Activated naive CD4-positive, alpha-beta T cell treated with anti-CD3 and anti-CD28 coated beads for 36 hours (primary cell): ENCODE measurements at regions not wholly inside any gene's neighbourhood (a gene's known extent, or its start where the extent isn't known, plus 50 kb on each side); places are given as distances from the start of the nearest gene placed in this dataset.

Source experiments
- CTCF ChIA-PET: fragments of 350-600 bp; sonication (Branson Sonifier 250); formaldehyde crosslinking; loops from one replicate; lab custom pipeline; 2021; ENCODE audit warnings: antibody characterized with exemption; lab: Charles Lee
- DNase-seq: peaks from one replicate; pipeline ENCODE4 v3.0.0-alpha.2; 2020
- H3K27ac Mint-ChIP-seq: one replicate; pipeline ENCODE4 v1.8.0; 2021; ENCODE audit warnings: mild to moderate bottlenecking, mixed read lengths
- H3K27me3 Mint-ChIP-seq: one replicate; pipeline ENCODE4 v1.8.0; 2021; ENCODE audit warnings: low read depth, mixed read lengths
- H3K36me3 Mint-ChIP-seq: one replicate; pipeline ENCODE4 v1.8.0; 2021; ENCODE audit warnings: low read depth, mixed read lengths
- H3K4me1 Mint-ChIP-seq: one replicate; pipeline ENCODE4 v1.8.0; 2021; ENCODE audit warnings: low read depth, mixed read lengths
- H3K4me3 Mint-ChIP-seq: one replicate; pipeline ENCODE4 v1.8.0; 2021; ENCODE audit warnings: mild to moderate bottlenecking, moderate library complexity, mixed read lengths
- H3K9me3 Mint-ChIP-seq: one replicate; pipeline ENCODE4 v1.8.0; 2021; ENCODE audit warnings: mixed read lengths
- intact Hi-C: fragments of 100-400 bp; cut with micrococcal nuclease; formaldehyde crosslinking; loops from one replicate; pipeline ENCODE4 v1.15.1; 2023

DNA sequence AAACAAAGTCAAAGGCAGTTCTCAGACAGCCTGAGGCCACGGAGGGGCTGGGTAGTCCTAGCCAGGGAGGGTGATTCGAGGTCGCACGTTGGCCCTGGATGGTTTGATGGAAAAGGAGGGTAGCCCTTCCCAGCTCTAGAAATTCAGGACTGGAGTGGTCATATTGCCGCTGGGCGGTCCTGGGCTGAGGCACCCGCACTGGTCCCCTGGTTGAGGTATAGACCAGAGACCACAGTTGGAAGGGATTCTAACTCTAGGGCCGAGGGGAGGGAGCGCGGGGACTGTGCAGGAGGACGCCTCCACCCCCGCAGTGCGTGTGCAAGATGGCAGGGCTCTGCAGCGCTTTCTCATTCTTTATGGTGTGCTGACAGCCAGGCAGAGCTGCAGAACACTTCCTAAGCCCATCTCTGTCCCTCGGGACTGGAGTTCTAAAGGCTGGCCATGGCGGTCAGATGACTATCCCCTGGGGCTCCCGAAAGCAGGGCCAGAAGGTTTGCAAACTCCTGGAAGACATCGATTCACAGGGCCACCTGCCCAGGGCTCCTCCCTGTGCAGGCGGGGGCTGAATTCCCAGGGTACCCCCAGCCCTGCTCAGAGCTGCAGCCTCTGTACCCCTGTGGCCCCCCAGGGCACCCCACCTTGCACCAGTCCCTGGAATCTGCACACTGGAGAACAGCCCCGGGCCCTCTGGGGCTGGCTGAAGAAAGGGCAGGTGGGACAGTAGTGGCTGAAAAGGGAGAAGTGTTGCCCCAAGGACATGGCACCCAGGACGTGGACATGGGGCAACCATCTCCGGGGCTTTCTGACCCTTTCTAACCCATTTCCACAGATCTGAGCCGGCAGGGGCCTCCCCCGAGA, 51.0 kb upstream of the ELN start:
- Mint-ChIP-seq H3K4me3 (no peak overlapping the region), H3K27ac (no peak overlapping the region)
- CTCF ChIA-PET, result no interaction called here

DNA sequence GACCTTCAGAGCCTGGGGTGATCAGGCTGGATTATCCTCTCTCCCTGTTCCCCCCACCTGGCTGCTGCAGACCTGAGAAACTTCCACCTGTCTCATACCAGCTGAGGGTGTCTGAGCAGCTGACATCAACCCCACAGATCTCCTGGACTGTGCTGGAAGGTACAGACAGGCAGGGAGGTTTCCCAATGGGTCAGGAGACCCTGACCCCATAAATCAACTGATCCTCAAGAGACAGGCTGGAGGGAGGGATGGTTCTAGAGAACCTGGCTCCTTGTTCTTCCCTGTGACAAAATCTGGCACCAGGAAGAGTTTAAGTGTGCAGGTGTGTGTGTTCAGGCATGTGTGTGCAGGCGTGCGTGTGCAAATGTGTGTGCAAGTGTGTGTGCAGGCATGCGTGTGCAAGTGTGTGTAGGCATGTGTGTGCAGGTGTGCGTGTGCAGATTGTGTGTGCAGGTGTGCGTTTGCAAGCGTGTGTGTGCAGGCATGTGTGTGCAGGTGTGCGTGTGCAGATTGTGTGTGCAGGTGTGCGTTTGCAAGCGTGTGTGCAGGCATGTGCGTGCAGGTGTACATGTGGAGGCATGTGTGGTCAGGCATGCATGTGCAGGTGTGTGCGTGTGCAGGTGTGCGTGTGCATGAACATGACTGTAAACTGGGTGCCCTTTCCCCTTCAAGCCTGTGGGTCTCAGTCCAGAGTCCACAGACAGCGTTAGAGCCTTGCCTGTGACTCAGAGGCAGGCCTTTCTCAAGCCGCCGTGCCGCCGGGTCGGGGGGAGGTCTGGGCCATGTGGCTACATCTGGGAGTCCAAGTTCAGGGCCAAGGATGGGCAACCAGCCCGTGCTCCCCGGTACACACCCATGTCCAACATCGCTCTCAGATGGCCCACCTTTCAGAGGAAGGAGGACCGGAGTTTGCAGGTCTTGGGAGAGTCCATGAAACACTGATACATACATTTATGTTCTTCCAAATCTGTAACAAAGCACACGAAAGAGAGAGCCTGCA, 50.1 kb upstream of the ELN start:
- CTCF ChIA-PET, result interaction anchor here (0.6 kb wide), 1 partner anchor 11 kb away, joined by 3 read pairs; no protein-coding TSS in a partner anchor
- Mint-ChIP-seq H3K27me3 (peaks cover 5% of the 10 kb centered on the region), H3K9me3 (no peaks in the 10 kb centered on the region), H3K4me3 (no peak overlapping the region), H3K4me1 (no peaks in the 10 kb centered on the region), H3K27ac (no peak overlapping the region), H3K36me3 (no peaks in the 10 kb centered on the region)
- intact Hi-C loops, result no loop called here
- no peak for DNase-seq

More for the DNA sequence above, 51.0 kb upstream of the ELN start:
- peaks cover 3% of the 10 kb centered on the region for H3K27me3 Mint-ChIP-seq
- no peak for DNase-seq
- H3K9me3 Mint-ChIP-seq, result no peaks in the 10 kb centered on the region
- no peaks in the 10 kb centered on the region for H3K4me1 Mint-ChIP-seq
- intact Hi-C loops, result no loop called here
- no peaks in the 10 kb centered on the region for H3K36me3 Mint-ChIP-seq
